ENCODE measurements at regions not wholly inside any gene's neighbourhood (a gene's known extent, or its start where the extent isn't known, plus 50 kb on each side); places are given as distances from the start of the nearest gene placed in this dataset.

- Histone ChIP-seq H3K36me3 (replicated peaks in 1 of 2; ENCODE audit: control insufficient read depth in 1 of 2, insufficient read depth in 2 of 2, low read length in 2 of 2) (no peaks in the 10 kb centered on the region), H3K79me2 (ENCODE audit: insufficient read depth, low read length) (no peaks in the 10 kb centered on the region), H2AFZ (ENCODE audit: low read length) (no peak overlapping the region), H3K27me3 (ENCODE audit: control insufficient read depth in 1 of 2, insufficient read depth in 2 of 2, low read length in 2 of 2) (no peaks in the 10 kb centered on the region), H4K20me1 (ENCODE audit: insufficient read depth, low read length) (no peaks in the 10 kb centered on the region), H3K4me1 (ENCODE audit: insufficient read depth, low read length) (no peaks in the 10 kb centered on the region), H3K4me3 (replicated peaks in 1 of 3; ENCODE audit: insufficient read depth in 1 of 3, low read depth in 2 of 3, low read length in 3 of 3) (no peak overlapping the region), H3K9me3 (ENCODE audit: low read length) (peaks cover 22% of the 10 kb centered on the region), H3K4me2 (ENCODE audit: low read depth, low read length) (no peak overlapping the region), H3K27ac (ENCODE audit: extremely low read length, insufficient read depth, low read length) (no peak overlapping the region), H3K9ac (ENCODE audit: insufficient read depth, low read depth, low read length) (no peak overlapping the region)
- no peak for DNase-seq (ENCODE audit: low spot score)
- TF ChIP-seq ZZZ3 (CRISPR knock-in tag; IDR thresholded peaks at IDR 0.05; ENCODE audit: borderline replicate concordance): no peak
- no peak for TF ChIP-seq MED1 (CRISPR knock-in tag; IDR thresholded peaks at IDR 0.05)
- TF ChIP-seq CEBPZ (IDR thresholded peaks at IDR 0.05; ENCODE audit: low read length): no peak
- TF ChIP-seq ZNF883 (CRISPR knock-in tag; IDR thresholded peaks at IDR 0.05; ENCODE audit: not compliant biosample characterization): no peak
- no peak for TF ChIP-seq PRMT3 (CRISPR knock-in tag; IDR thresholded peaks at IDR 0.05; ENCODE audit: borderline replicate concordance, low read depth)
- TF ChIP-seq KDM3A (CRISPR knock-in tag; IDR thresholded peaks at IDR 0.05; ENCODE audit: low read depth): no peak
- TF ChIP-seq HMGXB4 (CRISPR knock-in tag; IDR thresholded peaks at IDR 0.05; ENCODE audit: borderline replicate concordance in 1 of 2, low read depth in 1 of 2): no peak
- no peak for TF ChIP-seq ZNF629 (CRISPR knock-in tag; conservative IDR thresholded peaks at IDR 0.05)
- no peak for TF ChIP-seq ATF1 (CRISPR knock-in tag; IDR thresholded peaks at IDR 0.05)
- TF ChIP-seq MTA1 (CRISPR knock-in tag; IDR thresholded peaks at IDR 0.05; ENCODE audit: borderline replicate concordance): no peak
- no peak for TF ChIP-seq ZNF264 (CRISPR knock-in tag; IDR thresholded peaks at IDR 0.05)
- no peak for TF ChIP-seq SRF (IDR thresholded peaks at IDR 0.05; ENCODE audit: low read depth, low read length)
- no peak for TF ChIP-seq ZFP41 (CRISPR knock-in tag; IDR thresholded peaks at IDR 0.05; ENCODE audit: borderline replicate concordance)
- no peak for TF ChIP-seq HDAC2 (CRISPR knock-in tag; IDR thresholded peaks at IDR 0.05)
- TF ChIP-seq NFATC3 (CRISPR knock-in tag; IDR thresholded peaks at IDR 0.05): no peak
- TF ChIP-seq ZNF430 (CRISPR knock-in tag; IDR thresholded peaks at IDR 0.05): no peak
- TF ChIP-seq, protein P1, sequence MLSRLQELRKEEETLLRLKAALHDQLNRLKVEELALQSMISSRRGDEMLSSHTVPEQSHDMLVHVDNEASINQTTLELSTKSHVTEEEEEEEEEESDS (CRISPR knock-in tag; IDR thresholded peaks at IDR 0.05; ENCODE audit: borderline replicate concordance): no peak
- intact Hi-C loops (cut with micrococcal nuclease; ENCODE audit: unreplicated experiment): no loop called here
- CTCF ChIA-PET (ENCODE audit: low intra/inter-chr PET ratio, low total read pairs): no interaction called here
- ATAC-seq: no peak
- POLR2A ChIA-PET: no interaction called here
- in situ Hi-C loops (cut with HindIII; ENCODE audit: extremely low pct_ligation_motif_present, low pct_unique_long_range_greater_than_20kb): no loop called here
- FAIRE-seq: no peak
- BruUV-seq (replicated peaks): no TSS peak
- 11% methylated on average over 4 of the region's 4 CpGs for WGBS (ENCODE audit: low lambda C conversion rate)
Measured at GRCh38 chr6:9576521-9576920, 838.4 kb downstream of the TFAP2A start.

Data from HepG2 (cell line).